Common myeloid progenitor, CD34-positive (primary cell): ENCODE measurements at regions not wholly inside any gene's neighbourhood (a gene's known extent, or its start where the extent isn't known, plus 50 kb on each side); places are given as distances from the start of the nearest gene placed in this dataset.

ENCODE experiments used
- CTCF ChIA-PET: fragments of 350-600 bp; sonication (Branson Sonifier 250); formaldehyde crosslinking; loops from one replicate; lab custom pipeline; 2021; ENCODE audit warnings: antibody characterized with exemption; lab: Charles Lee
- POLR2A ChIA-PET: fragments of 350-600 bp; sonication (Branson Sonifier 250); formaldehyde crosslinking; loops from one replicate; lab custom pipeline; 2021; ENCODE audit warnings: antibody characterized with exemption; lab: Charles Lee
- DNase-seq, 3 donors: peaks; one replicate each; pipeline versions ENCODE4 v3.0.0 to v3.0.0-alpha.2; 2013
- H3K27ac ChIP-seq, 2 experiments: 1 replicate in 1 of 2; 2 replicates in 1 of 2; pipeline ENCODE4 v1.7.0; 2013; ENCODE audit warnings: inconsistent platforms in 2 of 2, low read length in 2 of 2, mild to moderate bottlenecking in 2 of 2, low read depth in 1 of 2, moderate library complexity in 1 of 2; ENCODE audit not compliant: severe bottlenecking in 2 of 2, insufficient read depth in 1 of 2, poor library complexity in 1 of 2
- H3K27me3 ChIP-seq, 5 experiments: replicated peaks in 2 of 5; 1 replicate in 3 of 5; 2 replicates in 2 of 5; pipeline versions ENCODE4 v1.6.1 to v1.7.0; 2013; ENCODE audit warnings: low read length in 4 of 5, mild to moderate bottlenecking in 2 of 5, moderate library complexity in 2 of 5, inconsistent platforms in 1 of 5; ENCODE audit not compliant: insufficient read depth in 5 of 5, control insufficient read depth in 4 of 5
- H3K36me3 ChIP-seq, 4 experiments: 1 replicate in 2 of 4; 2 replicates in 2 of 4; pipeline versions ENCODE4 v1.6.1 to v1.7.0; 2013; ENCODE audit warnings: low read length in 3 of 4, control low read depth in 1 of 4, mild to moderate bottlenecking in 1 of 4; ENCODE audit not compliant: control insufficient read depth in 4 of 4, insufficient read depth in 4 of 4
- H3K4me1 ChIP-seq, 4 experiments: 1 replicate in 3 of 4; 2 replicates in 1 of 4; pipeline versions ENCODE4 v1.6.1 to v1.7.1; 2013; ENCODE audit warnings: low read length in 3 of 4, mild to moderate bottlenecking in 3 of 4, control low read depth in 1 of 4, inconsistent platforms in 1 of 4, moderate library complexity in 1 of 4; ENCODE audit not compliant: control insufficient read depth in 4 of 4, insufficient read depth in 4 of 4; ENCODE audit errors: control extremely low read depth in 1 of 4
- H3K4me3 ChIP-seq, 7 experiments: 1 replicate in 4 of 7; 2 replicates in 3 of 7; pipeline versions ENCODE4 v1.5.1 to v1.7.0; 2013; ENCODE audit warnings: mild to moderate bottlenecking in 7 of 7, low read length in 6 of 7, moderate library complexity in 6 of 7, inconsistent platforms in 2 of 7, low read depth in 2 of 7, control low read depth in 1 of 7; ENCODE audit not compliant: insufficient read depth in 4 of 7, control insufficient read depth in 1 of 7; ENCODE audit errors: extremely low read depth in 1 of 7
- H3K9me3 ChIP-seq, 5 experiments: 1 replicate in 4 of 5; 2 replicates in 1 of 5; pipeline versions ENCODE4 v1.6.1 to v1.7.1; 2013; ENCODE audit warnings: low read length in 4 of 5, mild to moderate bottlenecking in 2 of 5, inconsistent platforms in 1 of 5, low read depth in 1 of 5, moderate library complexity in 1 of 5; ENCODE audit not compliant: control insufficient read depth in 4 of 5, insufficient read depth in 2 of 5; ENCODE audit errors: control extremely low read depth in 1 of 5
- WGBS: methylation state at CpG from one replicate; pipeline ENCODE4 v1.1.5; 2013; ENCODE audit not compliant: insufficient coverage; 5-methylcytosine and 5-hydroxymethylcytosine counted together

DNA sequence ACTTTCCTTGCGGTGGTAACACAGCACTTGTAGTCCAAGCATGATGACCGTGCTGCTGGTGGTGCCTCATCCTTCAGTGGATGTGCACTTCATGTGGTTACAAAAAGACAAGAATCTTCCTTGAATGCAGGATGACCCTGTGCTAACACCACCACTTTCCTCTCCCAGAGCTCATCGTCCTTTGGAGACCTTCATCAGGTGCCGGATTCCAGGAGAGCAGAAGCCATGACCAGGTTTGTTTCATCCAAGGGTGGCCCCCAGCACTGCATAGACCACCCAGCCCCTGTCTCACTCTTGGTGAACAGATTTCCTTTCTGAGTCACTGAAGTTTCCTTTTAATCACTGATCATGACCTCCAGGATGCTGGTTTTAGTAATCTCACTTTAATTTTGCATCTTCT lies 101.2 kb upstream of the SYNDIG1 start:
- no peak for DNase-seq
- ChIA-PET POLR2A (no interaction called here), CTCF (no interaction called here)
- H3K9me3 ChIP-seq = no peaks in the 10 kb centered on the region
- H3K27me3 ChIP-seq = no peaks in the 10 kb centered on the region
- H3K36me3 ChIP-seq = no peaks in the 10 kb centered on the region
- H3K4me1 ChIP-seq = no peaks in the 10 kb centered on the region
- no peak overlapping the region for H3K27ac ChIP-seq
- WGBS = 100% methylated on average over 4 of the region's 4 CpGs
- H3K4me3 ChIP-seq = no peak overlapping the region

DNA sequence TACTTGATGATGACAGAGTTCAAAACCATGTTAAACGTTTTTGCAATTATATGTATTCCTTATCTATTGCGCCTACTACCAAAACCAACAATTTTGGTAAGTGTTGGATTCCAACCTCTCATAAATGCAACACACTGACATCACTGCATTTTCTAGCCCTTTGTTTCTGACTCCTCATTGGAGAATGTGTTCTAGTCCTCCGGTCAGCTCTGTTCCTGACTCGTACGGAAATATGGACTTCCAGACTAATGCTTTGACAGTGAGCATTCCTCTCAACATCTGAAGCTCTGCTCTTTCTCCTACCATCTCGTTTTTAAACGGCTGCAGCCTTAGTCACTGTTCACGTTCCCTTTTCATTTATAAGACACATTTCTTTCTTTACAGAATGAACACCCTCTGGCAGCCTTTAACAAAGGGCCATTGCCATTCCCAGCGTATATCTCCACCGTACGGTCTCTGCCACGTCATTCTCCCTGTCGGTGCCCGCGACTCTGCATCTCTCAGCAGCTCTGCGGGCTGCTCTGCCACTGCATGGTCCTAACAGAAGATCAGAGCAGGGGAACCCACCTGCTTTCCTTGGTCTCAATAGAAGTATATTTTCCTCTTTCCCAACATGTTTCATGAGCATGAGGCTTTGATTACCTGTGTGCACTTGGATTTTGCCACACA lies 103.0 kb upstream of the SYNDIG1 start:
- no peaks in the 10 kb centered on the region for H3K36me3 ChIP-seq
- no peaks in the 10 kb centered on the region for H3K27me3 ChIP-seq
- ChIA-PET CTCF (no interaction called here), POLR2A (no interaction called here)
- peaks cover 0 to 14% (median 9%) of the 10 kb centered on the region in 5 experiments for H3K9me3 ChIP-seq
- H3K27ac ChIP-seq = no peak overlapping the region
- H3K4me3 ChIP-seq = no peak overlapping the region
- H3K4me1 ChIP-seq = no peaks in the 10 kb centered on the region
- 95% methylated on average over 15 of the region's 16 CpGs for WGBS
- DNase-seq = no peak

DNA sequence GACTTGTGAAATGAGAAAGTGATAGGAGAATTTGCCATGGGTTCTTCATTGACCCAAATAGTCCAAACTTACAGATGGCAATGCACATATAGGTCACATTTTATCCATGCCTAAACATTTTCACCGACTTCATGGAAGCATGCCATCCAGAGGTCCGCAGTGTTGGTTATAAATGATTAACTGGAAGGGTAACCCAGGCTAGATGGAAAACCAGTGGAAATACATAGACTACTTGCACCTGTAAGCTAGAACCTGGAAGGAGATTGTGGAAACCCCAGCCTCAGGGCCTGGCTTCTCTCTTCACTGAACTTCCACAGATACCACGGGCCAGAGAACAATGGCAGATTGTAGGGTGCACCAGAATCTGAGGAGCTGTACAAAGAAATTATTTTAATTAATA lies 103.8 kb upstream of the SYNDIG1 start:
- peaks cover 0 to 18% (median 9%) of the 10 kb centered on the region in 5 experiments for H3K9me3 ChIP-seq
- no peaks in the 10 kb centered on the region for H3K27me3 ChIP-seq
- no peak overlapping the region for H3K4me3 ChIP-seq
- no peak for DNase-seq
- POLR2A ChIA-PET = no interaction called here
- no CpG with 5 or more reads among the region's 3 CpGs for WGBS
- H3K36me3 ChIP-seq = no peaks in the 10 kb centered on the region
- no peak overlapping the region for H3K27ac ChIP-seq
- CTCF ChIA-PET = no interaction called here
- H3K4me1 ChIP-seq = no peaks in the 10 kb centered on the region

DNA sequence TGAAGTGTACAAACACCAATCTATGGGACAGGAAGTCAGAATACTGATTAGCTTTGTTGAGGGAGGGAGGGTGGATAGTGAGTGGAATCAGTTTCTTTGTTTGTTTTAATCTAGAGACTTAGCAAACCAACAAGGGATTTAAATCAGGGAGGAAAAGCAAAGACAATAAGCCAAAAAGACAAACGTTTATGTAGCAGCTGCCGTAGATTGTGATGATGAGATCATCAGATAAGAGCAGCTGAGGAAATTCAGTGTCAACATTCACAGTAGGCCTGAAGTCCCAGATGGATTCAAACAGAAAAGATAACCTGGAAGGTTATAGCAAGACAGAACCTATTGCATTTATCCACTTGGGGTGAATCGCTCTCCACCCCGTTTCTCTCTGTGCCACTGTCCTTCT lies 104.9 kb upstream of the SYNDIG1 start:
- WGBS = 54% methylated on average over 4 of the region's 4 CpGs
- CTCF ChIA-PET = no interaction called here

DNA sequence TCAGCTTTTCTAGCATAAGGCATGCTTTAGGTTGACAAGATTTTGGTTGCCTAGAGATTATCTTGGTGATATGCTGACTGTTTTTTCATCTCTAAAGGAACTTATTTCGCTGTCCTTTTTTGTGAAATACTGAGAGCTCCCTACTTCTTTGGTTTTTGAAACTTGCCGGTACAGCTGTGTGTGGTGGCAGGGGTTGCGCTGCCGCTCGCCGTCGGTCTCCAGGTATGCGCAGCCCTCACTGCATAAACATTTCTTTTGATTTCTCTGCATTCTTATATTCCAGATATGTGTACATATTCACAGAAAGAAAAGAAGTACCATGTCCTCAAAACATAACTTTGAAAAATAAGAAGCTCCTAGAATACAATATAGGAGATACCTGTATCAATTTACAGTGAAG lies 106.4 kb upstream of the SYNDIG1 start:
- Histone ChIP-seq H3K4me1 (no peaks in the 10 kb centered on the region), H3K36me3 (no peaks in the 10 kb centered on the region), H3K4me3 (no peak overlapping the region), H3K9me3 (peaks cover 0 to 18% (median 9%) of the 10 kb centered on the region in 5 experiments), H3K27me3 (no peaks in the 10 kb centered on the region), H3K27ac (no peak overlapping the region)
- WGBS = 100% methylated on average over 1 of the region's 8 CpGs
- no peak for DNase-seq
- ChIA-PET CTCF (no interaction called here), POLR2A (interaction anchor here (0.6 kb wide), 2 partner anchors 41 to 73 kb away, joined by 3 read pairs; no protein-coding TSS in a partner anchor)

More for the DNA sequence above, 104.9 kb upstream of the SYNDIG1 start:
- Histone ChIP-seq H3K36me3 (no peaks in the 10 kb centered on the region), H3K27me3 (no peaks in the 10 kb centered on the region), H3K27ac (no peak overlapping the region), H3K9me3 (peaks cover 0 to 18% (median 9%) of the 10 kb centered on the region in 5 experiments), H3K4me3 (no peak overlapping the region), H3K4me1 (no peaks in the 10 kb centered on the region)
- POLR2A ChIA-PET = interaction anchor here (0.6 kb wide), 1 partner anchor 22 kb away, joined by 3 read pairs; no protein-coding TSS in a partner anchor
- DNase-seq = no peak

DNA sequence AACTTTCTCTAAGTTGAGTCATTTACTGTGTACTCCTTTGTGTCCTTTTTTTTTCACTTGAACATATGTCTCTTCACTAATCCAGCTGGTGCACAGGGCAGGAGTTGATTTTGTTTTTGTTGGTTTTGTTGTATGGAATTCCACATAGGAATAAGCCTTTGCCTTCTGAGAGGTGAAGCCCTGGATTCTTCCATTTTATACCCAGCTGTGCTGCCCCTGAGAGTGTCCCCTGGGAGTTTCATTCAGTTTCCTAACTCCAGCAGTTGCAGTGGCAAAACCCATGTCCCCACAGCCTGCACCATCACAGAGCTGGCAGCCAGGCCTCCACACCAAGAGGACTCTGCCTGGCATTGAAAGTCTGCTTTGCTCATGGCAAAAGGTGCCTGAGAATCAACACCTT lies 107.3 kb upstream of the SYNDIG1 start:
- H3K4me3 ChIP-seq = no peak overlapping the region
- H3K36me3 ChIP-seq = no peaks in the 10 kb centered on the region
- H3K27ac ChIP-seq = no peak overlapping the region
- no peaks in the 10 kb centered on the region for H3K4me1 ChIP-seq
- CTCF ChIA-PET = no interaction called here
- no peaks in the 10 kb centered on the region for H3K27me3 ChIP-seq
- DNase-seq = no peak
- POLR2A ChIA-PET = no interaction called here
- peaks cover 0 to 18% (median 9%) of the 10 kb centered on the region in 5 experiments for H3K9me3 ChIP-seq

DNA sequence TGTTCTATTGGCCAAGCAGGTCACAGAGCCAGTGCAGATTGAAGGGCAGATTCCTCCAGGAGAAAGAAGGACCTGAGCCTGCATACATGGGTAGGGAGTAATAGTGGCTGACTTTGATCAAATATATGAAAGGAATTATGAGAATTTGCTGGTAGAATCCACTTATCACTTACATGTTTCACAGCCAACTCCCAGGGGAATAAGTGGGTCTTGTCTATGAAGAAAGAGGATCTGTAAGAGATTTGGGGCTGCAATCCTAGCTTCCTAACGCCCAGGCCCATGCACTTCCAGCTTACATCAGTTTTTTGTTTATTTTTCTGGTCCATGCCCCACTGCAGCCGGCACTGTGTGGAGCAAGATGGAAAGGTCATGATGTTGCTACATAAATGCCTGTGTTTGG lies 107.9 kb upstream of the SYNDIG1 start:
- no CpG with 5 or more reads among the region's 2 CpGs for WGBS
- peaks cover 0 to 18% (median 9%) of the 10 kb centered on the region in 5 experiments for H3K9me3 ChIP-seq
- H3K27me3 ChIP-seq = no peaks in the 10 kb centered on the region
- H3K36me3 ChIP-seq = no peaks in the 10 kb centered on the region
- POLR2A ChIA-PET = no interaction called here
- no peak overlapping the region for H3K4me3 ChIP-seq
- H3K27ac ChIP-seq = no peak overlapping the region
- CTCF ChIA-PET = no interaction called here
- no peaks in the 10 kb centered on the region for H3K4me1 ChIP-seq
- DNase-seq = no peak
